Ovary (tissue), 7 donors: ENCODE measurements at regions not wholly inside any gene's neighbourhood (a gene's known extent, or its start where the extent isn't known, plus 50 kb on each side); places are given as distances from the start of the nearest gene placed in this dataset.

ENCODE experiments used
- DNase-seq, 5 donors: peaks; one replicate each; pipeline ENCODE4 v3.0.0-alpha.2; 2019 to 2020
- H3K27ac ChIP-seq, 2 donors: fragments of 200-600 bp; one replicate each; pipeline versions ENCODE4 v1.5.1 to v1.8.0; 2019 to 2022
- H3K27me3 ChIP-seq: fragments of 200-600 bp; one replicate; pipeline ENCODE4 v1.8.0; 2022
- H3K36me3 ChIP-seq: fragments of 200-600 bp; sonication (generic); one replicate; pipeline ENCODE4 v1.5.1; 2019
- H3K4me1 ChIP-seq: one replicate; pipeline ENCODE4 v1.8.1; 2013; ENCODE audit warnings: mild to moderate bottlenecking, moderate library complexity; ENCODE audit not compliant: insufficient read depth
- H3K4me3 ChIP-seq: fragments of 200-600 bp; sonication (generic); one replicate; pipeline ENCODE4 v1.5.1; 2017
- H3K9me3 ChIP-seq, 2 donors: fragments of 200-600 bp in 1 of 2; sonication (generic) in 1 of 2; one replicate each; pipeline versions ENCODE4 v1.5.1 to v1.8.1; 2013 to 2019; ENCODE audit warnings: mild to moderate bottlenecking in 1 of 2, moderate library complexity in 1 of 2
- EP300 ChIP-seq: sonication (generic); formaldehyde crosslinking; IDR thresholded peaks from one replicate; pipeline ENCODE4 v1.6.1; 2017; ENCODE audit warnings: antibody characterized with exemption
- POLR2A ChIP-seq: fragments of 450-650 bp; IDR thresholded peaks from one replicate; pipeline ENCODE4 v1.6.1; 2017; ENCODE audit warnings: antibody characterized with exemption, mild to moderate bottlenecking, moderate library complexity
- WGBS, 3 donors: extraction: QIAGEN DNeasy Blood & Tissue Kit in 1 of 3; methylation state at CpG; one replicate each; pipeline versions ENCODE4 v1.1.5 to v1.1.7; 2013 to 2017; 5-methylcytosine and 5-hydroxymethylcytosine counted together
- intact Hi-C, 4 donors: fragments of 100-400 bp; cut with DNase I; formaldehyde crosslinking; loops; one replicate each; pipeline versions ENCODE4 v1.11.0 to v1.15.1; 2022 to 2023
- TF ChIP-seq, protein P1 (sequence below), 3 donors: fragments of 450-650 bp in 2 of 3; fragments of 200-600 bp in 1 of 3; IDR thresholded peaks; one replicate each; pipeline versions ENCODE4 v1.5.1 to v1.8.0; 2016 to 2022; ENCODE audit warnings: antibody characterized with exemption in 3 of 3, mild to moderate bottlenecking in 1 of 3
- donor health status: DM: no; HTN: no; CAD: no; lungs with moderate emphysema.
- donor health status: DM: no; HTN: no; CAD: no.
- donor health status: Bipolar disorder and iron deficiency.
- donor health status: DM: no; HTN: no; CAD: no.
- donor health status: DM: yes; HTN: yes; CAD: no.

DNA sequence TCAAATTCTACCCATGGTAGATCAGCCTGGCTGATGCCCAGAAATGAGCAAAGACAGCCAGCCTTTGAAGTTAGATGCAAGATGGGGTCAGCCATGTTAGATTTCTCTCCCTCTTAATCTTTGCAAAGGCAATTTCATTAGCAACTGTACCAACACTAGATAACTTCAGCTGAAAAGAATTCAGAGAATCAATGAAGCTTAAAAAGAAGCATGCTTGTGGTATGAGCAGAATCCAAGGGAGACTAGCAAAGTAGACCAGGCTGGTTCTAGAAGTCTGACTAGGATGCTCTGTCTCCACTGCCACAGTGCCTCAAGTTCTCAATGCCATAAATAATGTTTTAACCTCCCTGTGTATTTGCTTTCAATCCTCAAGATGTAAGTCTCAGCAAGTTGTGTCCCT, 247.3 kb downstream of the SLC7A11 start:
- Histone ChIP-seq H3K36me3 (no peaks in the 10 kb centered on the region), H3K27ac (no peak overlapping the region), H3K4me3 (no peak overlapping the region), H3K4me1 (no peaks in the 10 kb centered on the region), H3K9me3 (no peaks in the 10 kb centered on the region), H3K27me3 (no peaks in the 10 kb centered on the region)
- TF ChIP-seq EP300 = no peak
- TF ChIP-seq, protein P1, sequence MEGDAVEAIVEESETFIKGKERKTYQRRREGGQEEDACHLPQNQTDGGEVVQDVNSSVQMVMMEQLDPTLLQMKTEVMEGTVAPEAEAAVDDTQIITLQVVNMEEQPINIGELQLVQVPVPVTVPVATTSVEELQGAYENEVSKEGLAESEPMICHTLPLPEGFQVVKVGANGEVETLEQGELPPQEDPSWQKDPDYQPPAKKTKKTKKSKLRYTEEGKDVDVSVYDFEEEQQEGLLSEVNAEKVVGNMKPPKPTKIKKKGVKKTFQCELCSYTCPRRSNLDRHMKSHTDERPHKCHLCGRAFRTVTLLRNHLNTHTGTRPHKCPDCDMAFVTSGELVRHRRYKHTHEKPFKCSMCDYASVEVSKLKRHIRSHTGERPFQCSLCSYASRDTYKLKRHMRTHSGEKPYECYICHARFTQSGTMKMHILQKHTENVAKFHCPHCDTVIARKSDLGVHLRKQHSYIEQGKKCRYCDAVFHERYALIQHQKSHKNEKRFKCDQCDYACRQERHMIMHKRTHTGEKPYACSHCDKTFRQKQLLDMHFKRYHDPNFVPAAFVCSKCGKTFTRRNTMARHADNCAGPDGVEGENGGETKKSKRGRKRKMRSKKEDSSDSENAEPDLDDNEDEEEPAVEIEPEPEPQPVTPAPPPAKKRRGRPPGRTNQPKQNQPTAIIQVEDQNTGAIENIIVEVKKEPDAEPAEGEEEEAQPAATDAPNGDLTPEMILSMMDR (IDR thresholded peaks at IDR 0.05) = no peak
- TF ChIP-seq POLR2A = no peak
- no peak for DNase-seq
- intact Hi-C loops = no loop called here

DNA sequence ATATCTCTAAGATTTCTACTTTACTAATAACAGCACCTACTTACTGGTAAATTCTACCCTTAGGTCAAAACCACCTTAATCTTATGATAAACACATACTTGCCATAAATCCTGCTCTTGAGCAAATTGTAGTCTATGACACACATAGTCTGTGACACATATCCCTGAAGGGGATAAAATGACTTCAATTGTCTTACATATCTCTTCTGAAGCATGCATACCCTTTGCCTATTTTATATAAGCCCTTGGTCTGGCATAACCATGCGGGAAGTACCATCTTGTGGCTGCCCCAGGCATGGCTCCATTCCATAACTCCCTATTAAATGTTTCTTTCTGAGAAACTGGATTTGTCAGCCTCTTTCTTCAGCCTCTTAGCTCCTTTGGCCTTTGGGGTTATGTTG, 248.9 kb downstream of the SLC7A11 start:
- no peak overlapping the region for H3K4me3 ChIP-seq
- H3K36me3 ChIP-seq = no peaks in the 10 kb centered on the region
- H3K4me1 ChIP-seq = no peaks in the 10 kb centered on the region
- no peaks in the 10 kb centered on the region for H3K9me3 ChIP-seq
- no peak for DNase-seq
- TF ChIP-seq, protein P1 (IDR thresholded peaks at IDR 0.05) = no peak
- TF ChIP-seq POLR2A (no peak), EP300 (no peak)
- no peak overlapping the region for H3K27ac ChIP-seq
- no peaks in the 10 kb centered on the region for H3K27me3 ChIP-seq
- 96 to 100% (median 97%) methylated on average over 1 of the region's 1 CpG for WGBS, 3 donors
- intact Hi-C loops = no loop called here

DNA sequence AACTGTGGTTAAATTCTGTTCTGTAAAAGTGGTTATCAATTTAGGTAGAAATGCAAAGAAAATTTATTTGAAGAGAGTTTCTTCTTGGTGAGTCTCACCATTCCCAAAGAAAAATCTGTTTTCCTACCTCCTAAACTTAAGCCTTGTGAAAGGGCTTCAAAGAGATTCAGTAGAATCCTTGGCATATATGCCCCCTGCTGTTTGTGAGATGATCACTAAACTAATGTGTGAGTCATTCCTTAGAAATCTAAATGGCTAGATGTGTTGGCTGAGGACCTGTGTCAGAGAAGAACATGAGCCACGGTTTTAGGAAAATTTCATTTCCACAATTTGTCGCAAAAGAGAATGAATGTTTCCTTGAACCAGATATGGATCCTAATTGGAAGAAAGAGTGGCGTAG, 260.9 kb downstream of the SLC7A11 start:
- Histone ChIP-seq H3K27ac (no peak overlapping the region), H3K9me3 (no peaks in the 10 kb centered on the region), H3K27me3 (no peaks in the 10 kb centered on the region), H3K4me3 (no peak overlapping the region), H3K4me1 (no peaks in the 10 kb centered on the region), H3K36me3 (no peaks in the 10 kb centered on the region)
- no peak for TF ChIP-seq POLR2A
- TF ChIP-seq EP300 = no peak
- TF ChIP-seq, protein P1 (IDR thresholded peaks at IDR 0.05) = no peak
- WGBS, 3 donors = 91 to 95% (median 93%) methylated on average over 3 of the region's 3 CpGs
- no peak for DNase-seq
- intact Hi-C loops = no loop called here

DNA sequence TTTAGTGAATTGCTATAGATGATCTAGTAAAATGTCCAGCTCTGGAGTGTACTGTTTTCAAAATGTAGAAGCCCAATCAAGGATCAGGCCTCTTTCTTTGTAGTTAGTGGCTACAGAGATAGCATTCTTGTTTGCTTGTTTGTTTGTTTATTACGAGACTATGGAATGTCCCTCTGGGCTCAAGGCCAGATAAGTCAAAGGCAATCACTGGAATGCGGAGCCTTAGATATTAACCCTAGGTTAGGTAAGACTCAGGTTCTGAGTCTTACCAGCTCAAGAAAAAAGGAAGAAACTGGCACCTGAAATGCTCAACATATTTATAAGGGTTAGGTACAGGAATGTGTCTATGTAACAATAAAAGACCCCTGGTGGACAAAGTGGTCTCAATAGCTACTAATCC, 261.5 kb downstream of the SLC7A11 start:
- 48 to 65% (median 56%) methylated on average over 2 of the region's 2 CpGs for WGBS, 3 donors
- Histone ChIP-seq H3K9me3 (no peaks in the 10 kb centered on the region), H3K36me3 (no peaks in the 10 kb centered on the region), H3K27me3 (no peaks in the 10 kb centered on the region), H3K27ac (no peak overlapping the region), H3K4me3 (no peak overlapping the region), H3K4me1 (no peaks in the 10 kb centered on the region)
- intact Hi-C loops = no loop called here
- DNase-seq = no peak
- TF ChIP-seq, protein P1 (IDR thresholded peaks at IDR 0.05) = no peak
- no peak for TF ChIP-seq EP300
- no peak for TF ChIP-seq POLR2A

DNA sequence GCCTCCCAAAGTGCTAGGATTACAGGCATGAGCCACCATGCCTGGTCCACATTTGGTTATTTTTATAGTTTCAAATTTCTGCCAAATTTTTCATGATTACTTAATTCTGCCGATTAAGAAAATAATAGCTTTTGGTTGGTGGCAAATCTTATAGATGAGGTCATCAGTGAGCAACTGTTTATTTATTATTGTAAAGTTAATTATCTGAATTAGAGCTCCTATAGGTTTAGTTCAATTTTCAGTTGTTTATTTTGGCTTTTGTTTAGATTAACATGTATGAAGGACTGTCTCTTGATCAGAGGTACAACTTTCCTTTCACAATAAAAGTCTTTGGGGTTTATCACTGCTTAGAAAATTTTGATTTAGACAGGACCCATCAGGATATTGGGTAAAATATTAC, 262.2 kb downstream of the SLC7A11 start:
- Histone ChIP-seq H3K4me3 (no peak overlapping the region), H3K9me3 (no peaks in the 10 kb centered on the region), H3K36me3 (no peaks in the 10 kb centered on the region), H3K27ac (no peak overlapping the region), H3K27me3 (no peaks in the 10 kb centered on the region), H3K4me1 (no peaks in the 10 kb centered on the region)
- TF ChIP-seq, protein P1 (IDR thresholded peaks at IDR 0.05) = no peak
- TF ChIP-seq POLR2A = no peak
- TF ChIP-seq EP300 = no peak
- DNase-seq = no peak
- WGBS, 3 donors = 90 to 100% (median 93%) methylated on average over 1 of the region's 1 CpG
- intact Hi-C loops = no loop called here
